ENCODE measurements at regions not wholly inside any gene's neighbourhood (a gene's known extent, or its start where the extent isn't known, plus 50 kb on each side); places are given as distances from the start of the nearest gene placed in this dataset.
"Not testable (repeated sequence)": the region's sequence is repeated elsewhere in the genome, so short reads cannot be mapped to it uniquely, and the experiment has no call there.

GRCh38 chr6:22214314-22214713 is 82.5 kb downstream of the PRL start:
- intact Hi-C loops (cut with DNase I): no loop called here
- WGBS, 4 donors: 69 to 97% (median 69%) methylated on average over 4 to 5 of the region's 5 CpGs
- ATAC-seq: no peak
- H3K36me3 ChIP-seq: no peaks in the 10 kb centered on the region
- H3K4me1 ChIP-seq: no peaks in the 10 kb centered on the region
- H3K9me3 ChIP-seq: no peaks in the 10 kb centered on the region
- DNase-seq: no peak
- H3K27me3 ChIP-seq: no peaks in the 10 kb centered on the region
- H3K27ac ChIP-seq: no peak overlapping the region
- no peak for TF ChIP-seq POLR2A (IDR thresholded peaks at IDR 0.05)
- no peak for TF ChIP-seq CTCF (IDR thresholded peaks at IDR 0.05)
- no peak overlapping the region for H3K4me3 ChIP-seq

- WGBS, 4 donors: 76 to 98% (median 81%) methylated on average over 3 of the region's 3 CpGs
- H3K27me3 ChIP-seq; ATAC-seq; DNase-seq; H3K36me3 ChIP-seq; H3K4me1 ChIP-seq; intact Hi-C loops (cut with DNase I); H3K4me3 ChIP-seq; H3K27ac ChIP-seq; H3K9me3 ChIP-seq: not testable (repeated sequence)
These were observed 81.4 kb downstream of the PRL start for GRCh38 chr6:22215474-22215873.

GRCh38 chr6:22218410-22218809 is 78.4 kb downstream of the PRL start:
- Histone ChIP-seq H3K36me3 (no peaks in the 10 kb centered on the region), H3K4me3 (no peak overlapping the region), H3K9me3 (no peaks in the 10 kb centered on the region), H3K27me3 (no peaks in the 10 kb centered on the region), H3K4me1 (no peaks in the 10 kb centered on the region), H3K27ac (no peak overlapping the region)
- TF ChIP-seq POLR2A (IDR thresholded peaks at IDR 0.05) (no peak), CTCF (IDR thresholded peaks at IDR 0.05) (no peak)
- ATAC-seq (no peak), DNase-seq (no peak)
- intact Hi-C loops (cut with DNase I): no loop called here
- WGBS, 4 donors: 96 to 99% (median 98%) methylated on average over 3 of the region's 3 CpGs

- no peak for DNase-seq
- no peaks in the 10 kb centered on the region for H3K36me3 ChIP-seq
- no peaks in the 10 kb centered on the region for H3K4me1 ChIP-seq
- no peak overlapping the region for H3K4me3 ChIP-seq
- no peaks in the 10 kb centered on the region for H3K9me3 ChIP-seq
- no peak for ATAC-seq
- no peaks in the 10 kb centered on the region for H3K27me3 ChIP-seq
- WGBS, 4 donors: 67 to 86% (median 75%) methylated on average over 6 of the region's 6 CpGs
- TF ChIP-seq CTCF (IDR thresholded peaks at IDR 0.05): no peak
- no peak for TF ChIP-seq POLR2A (IDR thresholded peaks at IDR 0.05)
- intact Hi-C loops (cut with DNase I): no loop called here
- no peak overlapping the region for H3K27ac ChIP-seq
These were observed 76.9 kb downstream of the PRL start for GRCh38 chr6:22219925-22220324.

GRCh38 chr6:22221211-22221610 is 75.6 kb downstream of the PRL start:
- Histone ChIP-seq H3K36me3 (no peaks in the 10 kb centered on the region), H3K4me1 (no peaks in the 10 kb centered on the region), H3K27me3 (no peaks in the 10 kb centered on the region), H3K4me3 (no peak overlapping the region), H3K9me3 (no peaks in the 10 kb centered on the region), H3K27ac (no peak overlapping the region)
- DNase-seq (no peak), ATAC-seq (no peak)
- WGBS, 4 donors: 92 to 94% (median 92%) methylated on average over 4 of the region's 4 CpGs
- intact Hi-C loops (cut with DNase I): no loop called here
- TF ChIP-seq POLR2A (IDR thresholded peaks at IDR 0.05) (no peak), CTCF (IDR thresholded peaks at IDR 0.05) (no peak)

All from heart left ventricle (tissue), 16 donors.